H7 (cell line): ENCODE measurements at regions not wholly inside any gene's neighbourhood (a gene's known extent, or its start where the extent isn't known, plus 50 kb on each side); places are given as distances from the start of the nearest gene placed in this dataset.
A peak's percentile ranks its signal among the peaks of the same experiment; 100 is the strongest.

Experiments
- DNase-seq: peaks from one replicate; pipeline ENCODE4 v3.0.0; 2012
- H3K27me3 ChIP-seq: 2 replicates; pipeline ENCODE4 v1.6.0; 2011; ENCODE audit warnings: mild to moderate bottlenecking, low read length; ENCODE audit not compliant: control insufficient read depth, insufficient read depth
- H3K36me3 ChIP-seq: replicated peaks from 2 replicates; pipeline ENCODE4 v1.5.1; 2011; ENCODE audit warnings: low read length; ENCODE audit not compliant: control insufficient read depth, insufficient read depth
- H3K4me3 ChIP-seq: 2 replicates; pipeline ENCODE4 v1.5.1; 2011; ENCODE audit warnings: low read depth, mild to moderate bottlenecking, control low read depth, low read length, moderate library complexity; ENCODE audit not compliant: insufficient read depth

GRCh38 chr10:56880606-56881005, 519.5 kb upstream of the ZWINT start:
- no peak overlapping the region for H3K4me3 ChIP-seq
- H3K27me3 ChIP-seq, result no peaks in the 10 kb centered on the region
- H3K36me3 ChIP-seq, result no peaks in the 10 kb centered on the region
- DNase-seq, result no peak

- no peak for DNase-seq
- Histone ChIP-seq H3K4me3 (no peak overlapping the region), H3K36me3 (no peaks in the 10 kb centered on the region), H3K27me3 (no peaks in the 10 kb centered on the region)
Measured at GRCh38 chr10:56874950-56875349, 513.9 kb upstream of the ZWINT start.

- Histone ChIP-seq H3K36me3 (no peaks in the 10 kb centered on the region), H3K4me3 (no peak overlapping the region), H3K27me3 (no peaks in the 10 kb centered on the region)
- DNase-seq, result no peak
Measured at GRCh38 chr10:56871160-56871668, 510.2 kb upstream of the ZWINT start.

GRCh38 chr10:56867236-56867635, 506.2 kb upstream of the ZWINT start:
- no peaks in the 10 kb centered on the region for H3K27me3 ChIP-seq
- no peak overlapping the region for H3K4me3 ChIP-seq
- no peaks in the 10 kb centered on the region for H3K36me3 ChIP-seq
- DNase-seq, result no peak

GRCh38 chr10:56856569-56856968, 495.5 kb upstream of the ZWINT start:
- no peaks in the 10 kb centered on the region for H3K27me3 ChIP-seq
- DNase-seq, result no peak
- H3K36me3 ChIP-seq, result no peaks in the 10 kb centered on the region
- no peak overlapping the region for H3K4me3 ChIP-seq

GRCh38 chr10:56844978-56845529, 484.0 kb upstream of the ZWINT start:
- Histone ChIP-seq H3K27me3 (no peaks in the 10 kb centered on the region), H3K4me3 (no peak overlapping the region), H3K36me3 (no peaks in the 10 kb centered on the region)
- no peak for DNase-seq

GRCh38 chr10:56836659-56837058, 475.6 kb upstream of the ZWINT start:
- Histone ChIP-seq H3K4me3 (no peak overlapping the region), H3K36me3 (no peaks in the 10 kb centered on the region), H3K27me3 (no peaks in the 10 kb centered on the region)
- DNase-seq, result no peak

- no peaks in the 10 kb centered on the region for H3K27me3 ChIP-seq
- no peak for DNase-seq
- H3K36me3 ChIP-seq, result no peaks in the 10 kb centered on the region
- H3K4me3 ChIP-seq, result no peak overlapping the region
Measured at GRCh38 chr10:56831681-56832080, 470.6 kb upstream of the ZWINT start.

GRCh38 chr10:56823849-56824248, 462.8 kb upstream of the ZWINT start:
- Histone ChIP-seq H3K4me3 (no peak overlapping the region), H3K36me3 (no peaks in the 10 kb centered on the region), H3K27me3 (no peaks in the 10 kb centered on the region)
- DNase-seq, result peak; percentile 3

- H3K36me3 ChIP-seq, result no peaks in the 10 kb centered on the region
- H3K4me3 ChIP-seq, result no peak overlapping the region
- H3K27me3 ChIP-seq, result no peaks in the 10 kb centered on the region
- DNase-seq, result no peak
Measured at GRCh38 chr10:56805022-56805421, 444.0 kb upstream of the ZWINT start.

GRCh38 chr10:56785292-56785691, 424.2 kb upstream of the ZWINT start:
- no peaks in the 10 kb centered on the region for H3K36me3 ChIP-seq
- H3K4me3 ChIP-seq, result no peak overlapping the region
- DNase-seq, result no peak

GRCh38 chr10:56782503-56782902, 421.4 kb upstream of the ZWINT start:
- Histone ChIP-seq H3K27me3 (no peaks in the 10 kb centered on the region), H3K4me3 (no peak overlapping the region), H3K36me3 (no peaks in the 10 kb centered on the region)
- peak; percentile 2 for DNase-seq

More at GRCh38 chr10:56785292-56785691, 424.2 kb upstream of the ZWINT start:
- no peaks in the 10 kb centered on the region for H3K27me3 ChIP-seq

- DNase-seq, result no peak
- Histone ChIP-seq H3K36me3 (no peaks in the 10 kb centered on the region), H3K27me3 (no peaks in the 10 kb centered on the region), H3K4me3 (no peak overlapping the region)
Measured at GRCh38 chr10:56771343-56771742, 410.3 kb upstream of the ZWINT start.

- Histone ChIP-seq H3K27me3 (no peaks in the 10 kb centered on the region), H3K36me3 (no peaks in the 10 kb centered on the region), H3K4me3 (no peak overlapping the region)
- DNase-seq, result no peak
Measured at GRCh38 chr10:56763090-56763489, 402.0 kb upstream of the ZWINT start.

GRCh38 chr10:56745490-56745889, 384.4 kb upstream of the ZWINT start:
- H3K4me3 ChIP-seq, result no peak overlapping the region
- H3K27me3 ChIP-seq, result no peaks in the 10 kb centered on the region
- DNase-seq, result no peak
- no peaks in the 10 kb centered on the region for H3K36me3 ChIP-seq

- no peaks in the 10 kb centered on the region for H3K36me3 ChIP-seq
- DNase-seq, result no peak
- no peak overlapping the region for H3K4me3 ChIP-seq
- H3K27me3 ChIP-seq, result no peaks in the 10 kb centered on the region
Measured at GRCh38 chr10:56728349-56728748, 367.3 kb upstream of the ZWINT start.
